LNCAP (cell line): ENCODE measurements at regions not wholly inside any gene's neighbourhood (a gene's known extent, or its start where the extent isn't known, plus 50 kb on each side); places are given as distances from the start of the nearest gene placed in this dataset.

Experiments
- TF ChIP-seq, protein P1 (sequence below): fragments of 450-650 bp; IDR thresholded peaks from 2 replicates; pipeline ENCODE4 v1.5.1; 2017; ENCODE audit warnings: mild to moderate bottlenecking

DNA sequence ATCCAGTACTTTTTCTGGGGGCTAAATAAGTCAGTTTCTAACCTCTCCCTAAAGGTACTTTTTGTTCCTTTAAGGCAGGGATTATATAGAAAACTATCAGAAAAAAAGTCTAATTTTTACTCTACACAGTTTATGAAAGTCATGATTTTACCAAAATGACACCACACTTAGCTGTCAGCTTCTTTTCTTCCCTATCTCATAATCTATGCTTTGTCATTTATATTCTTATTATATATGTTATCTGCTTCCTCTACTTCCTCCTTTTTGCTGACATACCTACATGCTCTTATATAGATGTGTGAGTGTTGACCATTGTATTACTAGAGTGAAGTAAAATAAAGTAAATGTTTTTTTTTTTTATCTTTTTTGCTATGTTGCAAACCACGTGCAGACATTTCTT is 203.9 kb upstream of the CHRM2 start:
- TF ChIP-seq, protein P1, sequence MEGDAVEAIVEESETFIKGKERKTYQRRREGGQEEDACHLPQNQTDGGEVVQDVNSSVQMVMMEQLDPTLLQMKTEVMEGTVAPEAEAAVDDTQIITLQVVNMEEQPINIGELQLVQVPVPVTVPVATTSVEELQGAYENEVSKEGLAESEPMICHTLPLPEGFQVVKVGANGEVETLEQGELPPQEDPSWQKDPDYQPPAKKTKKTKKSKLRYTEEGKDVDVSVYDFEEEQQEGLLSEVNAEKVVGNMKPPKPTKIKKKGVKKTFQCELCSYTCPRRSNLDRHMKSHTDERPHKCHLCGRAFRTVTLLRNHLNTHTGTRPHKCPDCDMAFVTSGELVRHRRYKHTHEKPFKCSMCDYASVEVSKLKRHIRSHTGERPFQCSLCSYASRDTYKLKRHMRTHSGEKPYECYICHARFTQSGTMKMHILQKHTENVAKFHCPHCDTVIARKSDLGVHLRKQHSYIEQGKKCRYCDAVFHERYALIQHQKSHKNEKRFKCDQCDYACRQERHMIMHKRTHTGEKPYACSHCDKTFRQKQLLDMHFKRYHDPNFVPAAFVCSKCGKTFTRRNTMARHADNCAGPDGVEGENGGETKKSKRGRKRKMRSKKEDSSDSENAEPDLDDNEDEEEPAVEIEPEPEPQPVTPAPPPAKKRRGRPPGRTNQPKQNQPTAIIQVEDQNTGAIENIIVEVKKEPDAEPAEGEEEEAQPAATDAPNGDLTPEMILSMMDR: no peak

DNA sequence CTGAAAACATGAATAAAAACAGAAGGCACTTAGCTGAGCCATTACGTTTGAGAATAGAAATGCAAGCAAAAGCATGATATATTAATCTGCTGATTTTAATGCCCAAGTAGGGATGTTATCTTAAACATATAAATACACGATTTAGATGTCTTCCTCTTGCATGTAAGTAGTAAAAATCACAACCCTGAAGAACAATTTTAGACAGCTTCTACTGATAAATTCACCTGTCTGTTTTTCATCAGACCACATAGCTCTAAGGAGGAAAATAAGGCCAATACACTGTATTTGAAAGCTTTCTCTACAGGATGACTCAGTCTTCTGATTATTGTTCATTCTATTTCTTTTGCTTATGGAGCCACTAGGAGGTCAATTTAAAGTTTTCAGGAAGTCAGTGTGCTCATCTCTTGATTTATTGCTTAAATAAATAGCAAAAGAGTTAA is 210.9 kb upstream of the CHRM2 start:
- TF ChIP-seq, protein P1: no peak

DNA sequence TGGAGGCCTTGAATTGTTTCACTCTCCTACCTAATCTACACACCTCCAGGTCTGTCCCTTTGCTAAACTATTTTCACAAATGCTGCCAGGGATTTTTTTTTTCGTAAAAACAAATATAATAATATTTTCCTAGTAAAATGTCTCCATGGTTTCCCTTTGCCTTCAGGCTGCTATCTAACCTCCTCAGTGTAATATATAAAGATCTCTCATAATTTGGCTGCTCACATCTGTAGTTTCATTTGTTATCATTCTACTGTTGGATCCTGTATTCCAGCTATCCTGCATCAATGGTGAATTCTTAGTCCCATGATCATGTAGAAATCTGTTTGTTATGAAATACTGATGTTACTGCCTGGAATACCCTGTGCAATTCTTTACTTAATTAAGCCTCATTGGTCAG is 211.9 kb upstream of the CHRM2 start:
- TF ChIP-seq, protein P1: no peak

DNA sequence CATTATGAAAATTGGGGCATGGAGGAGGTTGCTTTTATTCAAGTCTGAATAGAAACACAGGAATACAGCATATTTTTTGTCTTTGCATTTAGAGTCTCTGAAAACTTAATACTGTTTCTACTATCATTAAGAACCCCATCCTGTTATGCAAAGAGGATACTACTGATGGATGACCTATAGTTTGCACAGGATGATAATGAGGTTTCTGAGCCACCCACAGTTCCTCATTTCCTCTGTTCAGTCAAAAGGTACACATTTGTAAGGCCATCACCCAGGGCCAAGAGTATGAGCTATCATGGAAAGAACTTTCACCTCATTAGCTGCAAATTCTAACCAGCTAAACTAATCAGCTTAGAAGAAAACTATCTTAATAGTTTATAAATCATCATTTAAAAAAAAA is 213.0 kb upstream of the CHRM2 start:
- TF ChIP-seq, protein P1: no peak

DNA sequence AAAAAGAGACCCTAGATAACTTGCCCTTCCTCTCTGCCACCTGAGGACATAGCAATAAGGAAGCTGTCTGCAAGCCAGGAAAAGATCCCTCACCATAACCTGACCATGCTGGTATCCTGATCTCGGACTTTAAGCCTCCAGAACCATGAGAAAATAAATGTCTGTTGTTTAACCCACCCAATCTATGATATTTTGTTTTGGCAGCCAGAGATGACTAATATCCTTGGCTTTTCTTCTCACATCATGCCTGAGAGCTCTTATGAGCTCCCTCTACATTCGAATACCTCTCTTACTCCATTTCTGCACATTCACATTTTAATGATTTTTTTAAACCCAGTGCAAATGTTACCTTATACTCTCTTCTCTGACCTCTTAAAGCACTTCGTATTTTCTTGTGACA is 214.0 kb upstream of the CHRM2 start:
- TF ChIP-seq, protein P1: no peak

DNA sequence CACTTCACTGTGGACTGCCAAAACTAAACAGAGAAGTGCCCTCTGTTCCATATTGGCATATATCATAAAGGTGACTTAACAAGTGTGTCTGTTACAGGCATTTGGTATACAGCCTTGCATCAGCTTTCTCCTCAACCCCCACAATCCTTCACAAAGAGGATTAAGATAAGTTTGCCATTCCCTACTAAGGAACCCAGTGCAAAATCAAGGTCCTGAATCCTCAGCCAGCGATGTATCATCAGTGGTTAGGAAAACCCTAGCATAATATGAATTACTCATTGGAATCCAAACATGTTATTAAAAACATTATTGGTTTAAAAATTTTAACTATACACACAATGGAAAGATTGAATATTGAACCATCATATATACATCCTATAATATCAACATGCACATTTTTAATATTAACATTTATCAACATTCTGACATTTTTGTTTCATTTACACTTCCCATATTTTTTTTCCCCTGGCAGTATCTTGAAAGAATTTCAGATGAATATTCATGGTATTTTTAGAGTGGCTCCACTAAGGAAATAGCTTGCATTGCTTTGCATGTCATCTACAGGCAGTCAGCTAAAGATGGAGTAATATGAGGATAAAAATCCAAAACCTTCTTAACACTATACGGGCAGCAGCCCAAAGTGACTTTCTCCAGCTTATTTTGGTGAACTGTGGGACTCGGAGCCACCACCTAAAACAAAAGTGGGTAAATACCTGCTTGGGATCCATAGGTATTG is 215.6 kb upstream of the CHRM2 start:
- TF ChIP-seq, protein P1: no peak

DNA sequence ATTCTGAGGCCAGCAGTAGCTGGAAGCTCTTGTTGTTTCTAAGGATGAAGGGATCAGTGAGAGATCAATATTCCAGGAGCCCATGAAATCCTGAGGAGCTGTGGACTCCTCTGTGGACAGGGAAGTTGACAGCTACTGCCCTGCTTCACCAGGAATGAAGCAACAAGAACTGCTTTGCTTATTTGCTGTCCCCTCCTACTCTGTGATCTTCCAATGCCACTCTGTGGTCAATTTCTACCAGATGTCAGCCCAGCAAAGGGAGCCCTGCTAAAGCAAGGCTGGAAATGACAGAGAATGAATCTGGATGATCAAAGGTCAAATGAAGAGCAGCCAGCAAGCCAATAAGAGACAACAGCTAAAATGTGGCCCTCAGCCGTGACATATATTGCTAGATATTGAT is 227.5 kb upstream of the CHRM2 start:
- TF ChIP-seq, protein P1: no peak

DNA sequence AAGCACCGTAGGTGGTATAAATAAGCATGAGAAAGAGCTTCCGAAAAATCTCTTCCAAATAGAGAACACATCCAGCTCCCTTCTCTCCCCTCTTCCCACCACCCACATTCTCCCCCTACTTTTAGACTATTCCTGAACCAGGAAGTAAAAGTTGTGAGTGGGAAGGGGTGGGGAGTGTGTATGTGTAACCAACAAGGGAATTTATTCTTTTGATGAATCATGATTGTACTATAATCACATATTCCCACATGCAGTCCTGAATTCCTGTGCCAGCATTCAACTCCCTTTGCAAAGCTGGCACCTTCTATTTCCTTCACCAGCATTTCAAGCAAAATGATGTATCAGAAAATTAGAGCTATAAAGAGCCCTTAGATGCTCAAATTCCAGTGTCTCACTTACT is 230.6 kb upstream of the CHRM2 start:
- TF ChIP-seq, protein P1: no peak
